ENCODE measurements at regions not wholly inside any gene's neighbourhood (a gene's known extent, or its start where the extent isn't known, plus 50 kb on each side); places are given as distances from the start of the nearest gene placed in this dataset.
"Not testable (repeated sequence)": the region's sequence is repeated elsewhere in the genome, so short reads cannot be mapped to it uniquely, and the experiment has no call there.

DNA sequence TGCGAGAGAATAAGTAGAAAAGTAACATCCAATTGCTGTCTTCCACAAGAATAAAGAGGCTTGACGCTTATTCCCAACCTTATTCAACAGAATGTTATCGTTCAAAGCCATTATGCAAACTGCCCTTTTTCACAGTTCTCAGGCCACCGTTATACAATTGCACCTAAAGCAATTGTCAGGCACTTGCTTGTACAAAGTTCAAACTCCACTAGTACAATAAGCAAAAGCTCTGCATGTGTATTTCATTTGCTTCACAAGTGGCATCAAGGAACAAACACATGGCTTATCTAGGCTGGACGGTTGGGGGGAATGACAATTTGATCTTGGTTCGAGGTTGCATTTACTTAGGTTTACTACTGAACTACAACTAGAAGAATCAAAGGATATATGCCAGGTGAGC, 815.6 kb downstream of the EFNB2 start:
- no peak for DNase-seq

DNA sequence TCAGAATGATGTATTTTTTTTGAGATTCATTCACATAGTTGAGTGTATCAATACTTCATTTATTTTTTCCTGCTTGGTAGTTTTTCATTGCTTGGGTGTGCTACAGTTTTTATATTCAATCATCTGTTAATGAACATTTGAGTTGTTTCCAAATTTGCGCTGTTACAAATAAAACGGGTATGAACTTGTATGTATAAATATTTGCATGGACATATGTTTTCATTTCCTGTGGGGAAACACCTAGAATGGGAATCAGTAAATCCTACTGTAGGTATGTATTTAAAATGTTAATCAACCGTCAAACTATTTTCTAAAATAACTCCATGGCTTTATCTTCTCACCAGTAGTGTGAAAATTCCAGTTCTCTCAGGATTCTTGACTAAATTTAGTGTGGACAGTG, 826.3 kb downstream of the EFNB2 start:
- no peak for DNase-seq

DNA sequence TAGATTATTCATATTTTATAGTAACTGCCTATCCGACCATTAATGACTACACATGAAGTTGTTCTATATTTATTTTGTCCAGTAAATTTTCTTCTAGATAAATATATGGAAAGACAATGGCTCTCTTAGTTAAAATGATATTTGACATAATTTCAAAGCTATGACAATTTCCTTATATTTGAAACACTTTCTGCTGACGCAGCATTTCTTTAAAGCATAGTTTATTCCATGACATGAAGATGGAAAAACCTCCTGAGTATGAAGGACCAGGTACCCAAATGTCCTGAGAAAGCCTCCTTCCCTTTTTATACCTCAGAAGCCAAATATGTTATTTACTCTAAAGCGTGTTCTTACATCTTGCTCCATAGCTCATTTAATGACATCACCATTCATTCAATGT, 831.6 kb downstream of the EFNB2 start:
- DNase-seq = no peak

DNA sequence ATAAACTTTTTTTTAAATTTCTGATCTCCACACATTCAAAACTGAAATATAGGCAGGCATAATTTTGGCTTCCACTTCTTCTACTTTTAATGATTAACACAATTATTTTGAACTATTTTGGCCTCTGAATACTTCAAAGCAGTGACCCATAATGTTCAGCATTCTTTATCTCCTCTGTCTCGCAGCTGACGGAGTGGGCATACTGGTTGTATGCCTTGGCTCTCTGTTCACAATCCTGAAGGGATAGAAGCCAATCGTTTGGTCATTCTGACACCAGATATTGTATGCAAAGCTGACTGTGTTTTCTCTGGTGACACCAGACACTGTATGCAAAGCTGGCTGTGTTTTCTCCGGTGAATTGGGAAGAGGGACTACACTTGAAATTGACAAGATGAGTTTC, 833.0 kb downstream of the EFNB2 start:
- no peak for DNase-seq

DNA sequence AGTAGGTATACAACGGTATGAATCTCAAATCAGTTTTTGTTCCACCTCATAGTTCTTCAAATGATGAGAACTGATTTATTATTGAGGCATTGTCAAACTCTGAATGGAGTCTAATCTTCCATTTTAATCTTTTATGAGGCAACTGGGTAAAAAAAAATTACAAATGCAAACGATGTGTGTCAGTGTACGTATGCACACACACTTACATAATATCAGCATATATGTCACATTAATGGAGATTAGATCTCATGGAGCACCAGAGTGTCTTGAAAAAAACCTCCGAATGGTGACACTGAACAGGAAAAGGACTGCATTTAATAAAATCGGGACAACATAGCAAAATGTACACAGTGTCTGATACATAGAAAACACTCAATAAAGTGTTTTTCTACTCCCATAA, 842.7 kb downstream of the EFNB2 start:
- DNase-seq = no peak

DNA sequence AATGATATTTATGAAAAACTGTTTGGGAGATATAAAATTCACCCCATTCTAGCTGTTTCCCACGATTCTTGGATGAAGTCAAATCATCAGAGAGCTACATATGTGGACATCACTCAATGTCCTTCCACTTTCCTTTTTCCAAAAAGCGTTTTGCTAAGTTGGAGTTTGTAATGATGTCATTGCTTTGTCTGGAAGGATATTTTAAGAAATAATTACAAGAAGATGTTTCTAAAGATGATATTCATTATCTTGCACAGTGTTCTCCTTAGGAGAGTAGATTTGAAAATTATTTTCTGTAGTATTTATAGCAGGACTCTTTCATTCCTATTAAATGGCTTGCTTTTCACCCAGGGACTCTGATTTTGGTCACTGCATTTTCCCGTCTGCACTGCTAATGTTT, 851.2 kb downstream of the EFNB2 start:
- DNase-seq = no peak

DNA sequence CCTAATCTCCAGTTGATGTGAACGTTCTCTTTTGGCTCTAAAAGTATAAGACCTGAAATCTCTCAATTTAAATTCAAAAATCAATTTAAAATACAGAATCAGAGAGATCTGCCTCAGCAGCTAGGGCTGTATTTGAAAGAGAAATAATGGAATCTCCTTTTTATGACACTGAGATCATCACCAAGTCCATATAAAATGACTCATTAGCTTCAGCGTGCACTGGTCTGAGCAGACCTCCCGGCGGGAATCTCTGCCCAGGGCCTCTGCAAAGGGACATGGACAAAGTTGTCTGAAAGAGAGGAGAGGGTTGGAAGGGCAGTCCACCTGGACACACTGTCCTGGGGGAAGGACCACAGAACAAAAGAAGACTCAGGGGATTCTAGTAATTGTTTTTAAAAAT, 855.6 kb downstream of the EFNB2 start:
- no peak for DNase-seq

DNA sequence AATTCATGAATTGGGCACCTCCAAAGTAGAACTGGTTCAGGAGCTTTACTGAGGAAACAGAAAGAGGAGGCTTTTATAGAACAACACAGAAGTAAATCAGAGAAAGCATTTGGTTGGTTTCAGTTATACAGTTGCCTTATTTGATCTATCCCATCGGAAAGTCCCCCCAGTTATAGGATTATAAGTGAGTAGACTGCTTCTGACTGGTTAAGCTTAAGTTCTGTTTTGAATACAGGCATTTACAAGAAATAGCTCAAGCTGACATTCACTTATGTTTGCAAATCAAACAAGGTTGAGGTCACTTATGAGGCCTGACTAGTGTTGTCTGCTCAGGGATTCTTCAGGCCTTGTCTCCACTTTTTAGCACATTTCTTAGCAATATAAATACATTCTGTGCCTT, 857.4 kb downstream of the EFNB2 start:
- no peak for DNase-seq

DNA sequence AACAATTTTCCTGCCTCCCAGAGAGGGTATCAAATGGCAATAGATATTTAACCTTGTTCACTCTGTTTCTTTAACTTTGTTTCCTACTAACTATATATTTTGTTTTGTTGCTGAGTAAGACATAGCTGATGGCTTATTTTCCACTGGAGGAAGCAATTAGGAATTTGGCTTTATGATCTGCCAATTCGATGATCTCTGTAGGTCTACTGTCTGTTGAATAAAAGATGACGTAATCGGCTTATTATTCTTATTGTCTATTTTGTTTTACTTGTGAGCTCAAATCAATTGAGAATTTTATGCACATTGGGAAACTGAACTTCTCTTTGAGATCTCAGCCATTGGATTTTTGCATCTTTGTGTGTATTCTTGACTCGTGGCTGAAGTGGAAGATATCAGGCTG, 862.6 kb downstream of the EFNB2 start:
- DNase-seq = no peak

DNA sequence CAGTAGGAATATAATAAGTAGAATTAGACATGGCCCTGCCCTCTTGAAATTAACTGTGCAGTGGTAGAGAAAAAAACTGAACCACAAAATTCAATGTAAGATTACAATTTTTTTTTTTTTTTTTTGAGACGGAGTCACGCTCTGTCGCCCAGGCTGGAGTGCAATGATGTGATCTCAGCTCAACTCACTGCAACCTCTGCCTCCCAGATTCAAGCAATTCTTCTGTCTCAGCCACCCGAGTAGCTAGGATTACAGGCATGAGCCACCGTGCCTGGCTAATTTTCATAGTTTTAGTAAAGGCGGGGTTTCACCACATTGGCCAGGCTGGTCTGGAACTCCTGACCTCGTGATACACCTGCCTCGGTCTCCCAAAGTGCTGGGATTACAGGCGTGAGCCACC, 864.3 kb downstream of the EFNB2 start:
- not testable (repeated sequence) for DNase-seq

DNA sequence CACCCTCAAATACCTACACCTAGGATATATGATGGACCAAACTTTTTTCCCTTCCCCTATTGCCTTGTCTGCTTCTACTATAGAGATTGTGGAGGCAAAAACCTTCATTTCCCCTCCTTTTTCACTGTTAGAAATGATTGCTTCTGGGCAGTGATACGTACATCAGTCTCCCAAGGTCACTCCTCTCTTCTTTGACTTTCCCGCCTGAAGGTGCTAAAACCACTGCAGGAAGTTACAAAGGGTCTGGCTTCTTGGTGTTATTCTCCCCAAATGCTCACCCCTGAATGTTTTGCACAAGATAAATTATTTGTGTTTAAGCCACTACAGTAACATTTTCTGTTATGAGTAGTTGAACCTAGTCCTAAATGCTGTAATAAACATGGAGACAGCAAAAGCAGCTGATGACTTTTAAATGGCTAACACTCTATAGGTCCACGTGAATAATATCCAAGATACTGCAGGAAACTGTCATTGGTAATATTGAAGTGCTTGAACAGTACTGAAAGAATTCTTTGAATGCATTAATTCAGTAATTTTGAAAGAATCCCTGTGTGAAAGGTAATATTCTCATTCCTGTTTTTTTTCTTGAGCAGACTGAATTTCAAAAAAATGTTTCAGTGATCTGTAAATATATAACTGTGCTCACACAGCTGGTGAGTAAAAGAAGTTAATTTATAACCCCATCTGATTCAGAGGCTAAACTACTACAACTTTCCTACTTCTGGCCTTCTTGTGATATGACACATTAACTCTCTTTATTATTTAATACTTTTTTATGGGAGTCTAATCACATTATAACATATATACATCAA, 865.1 kb downstream of the EFNB2 start:
- DNase-seq = no peak

DNA sequence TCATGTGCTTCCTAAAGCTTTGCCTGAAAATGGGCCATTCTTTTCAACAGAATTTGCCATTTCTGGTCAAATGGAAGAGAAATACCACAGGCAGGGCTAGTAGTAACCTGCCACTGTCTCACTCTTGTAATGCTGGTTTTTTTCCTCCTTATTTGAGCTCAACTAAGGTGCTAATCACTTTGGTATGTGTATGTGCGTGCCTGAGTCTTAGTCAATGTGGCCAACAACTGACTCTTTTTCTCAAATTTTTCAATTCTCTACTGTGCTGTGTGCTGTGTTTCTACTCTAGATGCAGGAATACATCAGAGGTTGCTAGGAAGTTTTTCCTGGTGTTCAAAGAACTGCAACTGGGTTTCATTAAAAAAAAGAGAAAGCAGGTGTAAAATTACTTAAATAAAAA, 870.2 kb downstream of the EFNB2 start:
- no peak for DNase-seq

DNA sequence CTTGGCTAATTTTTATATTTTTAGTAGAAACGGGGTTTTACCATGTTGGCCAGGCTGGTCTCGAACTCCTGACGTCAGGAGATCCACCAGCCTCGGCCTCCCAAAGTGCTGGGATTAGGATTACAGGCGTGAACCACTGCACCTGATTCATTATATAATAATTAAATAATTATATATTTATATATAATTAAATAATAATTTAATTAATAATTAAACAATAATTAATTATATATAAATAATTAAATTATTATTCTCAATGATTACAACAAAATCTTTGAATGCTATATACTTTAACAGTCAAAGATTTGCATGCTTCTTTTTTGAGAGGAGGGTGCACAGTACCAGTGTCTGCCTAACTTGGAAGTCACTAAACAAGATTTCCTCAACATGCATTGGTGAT, 872.3 kb downstream of the EFNB2 start:
- no peak for DNase-seq

DNA sequence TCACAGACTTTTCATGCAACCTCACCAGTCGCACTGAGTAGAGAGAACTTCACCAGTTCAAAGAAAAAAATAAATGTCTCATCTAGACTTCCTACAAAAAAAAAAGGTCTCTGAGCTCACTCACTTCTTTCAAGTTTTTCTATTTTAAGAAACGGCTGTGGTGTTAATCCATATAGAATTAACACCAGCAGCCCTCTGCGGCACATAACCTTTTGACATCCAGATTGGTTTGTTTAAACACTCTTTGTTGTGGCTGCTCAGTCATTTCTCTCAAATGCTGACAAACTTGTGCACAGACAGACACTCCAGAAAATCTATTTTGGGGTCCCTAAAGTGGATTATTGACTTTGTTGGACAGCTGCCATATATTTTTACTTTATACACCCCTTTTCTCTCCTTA, 874.9 kb downstream of the EFNB2 start:
- no peak for DNase-seq

DNA sequence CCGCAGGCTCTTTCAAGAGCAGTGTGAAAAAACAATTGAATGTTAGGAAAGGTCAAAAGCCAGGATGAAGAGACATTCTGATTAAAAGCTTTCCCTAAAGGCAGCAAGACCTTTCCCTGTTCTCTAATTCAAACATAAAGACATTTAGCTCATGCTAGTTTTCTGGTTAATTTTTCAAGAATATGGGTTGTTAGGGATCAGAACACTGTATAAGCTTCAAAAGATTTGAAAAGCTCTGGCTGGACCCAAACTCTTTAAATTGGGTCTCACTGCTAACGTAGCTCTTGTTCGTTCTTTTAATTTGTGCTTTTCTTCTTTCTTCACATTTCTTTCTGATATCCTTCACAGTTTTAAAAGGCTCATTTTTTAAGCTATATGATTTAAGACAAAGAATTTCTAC, 877.0 kb downstream of the EFNB2 start:
- no peak for DNase-seq

DNA sequence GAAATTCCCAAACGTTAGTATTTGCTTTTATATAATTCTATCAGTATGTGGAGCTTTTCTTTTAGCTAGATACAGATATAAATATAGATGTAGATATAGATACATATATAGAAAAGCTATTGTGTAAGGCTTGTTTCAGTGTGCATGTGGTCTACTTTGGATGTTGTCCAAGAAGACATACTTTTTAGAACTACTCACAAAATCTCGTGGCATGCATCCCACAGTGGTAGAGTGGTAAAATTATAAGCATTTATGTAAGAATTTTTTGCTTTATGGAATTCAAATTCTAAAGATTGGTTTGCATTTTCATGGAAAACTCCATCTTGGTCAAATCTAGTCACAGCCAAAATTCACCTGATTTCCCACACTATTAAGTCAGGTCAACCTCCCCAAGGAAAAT, 880.4 kb downstream of the EFNB2 start:
- no peak for DNase-seq

DNA sequence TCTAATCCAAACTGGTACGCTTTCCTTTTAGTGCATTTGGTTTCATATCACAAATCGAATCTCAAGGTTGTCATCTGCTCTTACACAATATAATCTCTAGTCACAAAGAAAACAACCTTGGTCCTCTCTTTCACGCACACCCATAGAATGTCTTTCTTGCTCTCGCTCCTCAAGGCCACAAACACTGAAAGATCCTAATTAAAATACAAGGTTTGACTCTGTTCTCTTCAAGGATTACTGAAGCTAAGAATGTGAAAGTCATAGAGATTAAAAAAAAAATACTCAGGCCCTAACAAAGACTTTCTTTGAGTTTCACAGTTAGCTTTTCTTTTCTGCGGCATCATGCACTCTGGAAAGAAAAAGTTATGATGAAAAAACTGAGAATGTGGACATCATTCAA, 891.5 kb downstream of the EFNB2 start:
- no peak for DNase-seq

DNA sequence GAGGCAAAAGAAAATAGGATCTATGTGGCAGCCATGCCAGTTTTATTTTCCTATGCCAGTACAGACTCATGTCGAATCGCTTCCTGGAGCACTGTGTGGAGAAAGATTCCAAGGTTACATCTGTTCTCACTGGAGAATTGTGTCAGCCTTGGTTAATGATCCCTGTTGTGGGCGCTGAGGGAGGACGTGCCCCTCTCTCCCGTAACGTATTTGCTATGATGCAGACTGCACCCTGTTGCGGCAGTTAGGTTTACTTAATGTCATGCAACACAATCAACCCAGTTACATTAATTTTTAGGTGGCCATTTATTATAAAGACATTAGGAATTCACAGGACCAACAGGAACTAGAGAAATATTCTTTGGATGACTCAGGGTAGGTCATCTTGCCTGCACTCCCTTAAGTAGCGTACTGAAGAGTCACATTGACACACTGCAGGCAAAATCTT, 892.9 kb downstream of the EFNB2 start:
- DNase-seq = no peak

DNA sequence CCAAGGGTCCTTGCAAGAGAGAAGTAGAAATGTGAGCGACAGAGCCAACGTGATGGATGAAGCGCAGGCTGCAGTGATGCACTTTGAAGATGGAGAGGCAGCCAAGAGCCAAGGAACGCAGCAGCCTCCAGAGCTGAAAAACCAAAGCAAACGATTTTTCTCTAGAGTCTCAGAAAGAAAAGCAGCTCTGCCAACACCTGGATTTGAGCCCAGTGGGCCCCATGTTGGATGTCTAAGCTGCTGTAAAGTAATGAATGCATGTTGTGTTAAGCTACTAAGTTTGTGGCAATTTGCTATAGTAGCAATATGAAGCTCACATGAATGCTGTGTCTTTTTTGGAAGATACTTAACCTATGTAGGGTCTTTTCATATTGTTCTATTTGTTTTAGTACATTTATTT, 894.3 kb downstream of the EFNB2 start:
- DNase-seq = no peak

DNA sequence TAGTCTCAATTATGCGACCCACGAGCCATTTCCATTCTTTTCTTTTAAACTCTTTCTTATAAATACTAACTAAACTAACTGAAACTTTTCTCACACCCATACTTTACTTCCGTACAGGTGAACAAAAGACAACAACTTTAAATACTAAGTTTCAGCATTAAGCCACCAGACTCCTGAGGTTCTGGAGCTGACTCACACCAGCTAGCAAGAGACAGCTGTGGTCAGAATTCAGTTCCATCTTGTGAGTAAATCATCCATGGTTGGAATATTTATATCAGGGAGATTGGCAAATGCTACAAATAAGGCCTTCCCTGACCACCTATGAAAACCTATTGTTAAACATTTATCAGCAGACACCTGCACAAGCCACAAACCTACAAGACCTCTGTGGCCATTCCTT, 897.0 kb downstream of the EFNB2 start:
- no peak for DNase-seq

DNA sequence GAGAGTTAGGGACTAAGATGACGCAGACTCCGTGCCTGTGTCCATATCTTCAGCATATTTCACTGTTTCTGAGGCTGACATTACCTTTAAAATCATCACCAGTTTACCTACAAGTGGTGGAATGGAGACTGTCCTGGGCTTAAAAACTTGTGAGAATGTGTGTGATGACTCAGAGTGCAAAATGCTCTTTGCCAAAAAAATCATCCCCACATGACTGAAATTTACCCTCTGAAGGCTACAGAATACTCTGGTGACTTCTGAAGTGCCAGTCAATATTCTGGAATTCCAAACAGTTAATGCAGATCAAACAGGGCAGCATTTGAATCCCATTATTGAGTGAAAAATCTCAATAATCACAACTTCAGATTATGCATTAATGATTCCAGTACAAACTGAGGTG, 901.4 kb downstream of the EFNB2 start:
- DNase-seq = no peak

DNA sequence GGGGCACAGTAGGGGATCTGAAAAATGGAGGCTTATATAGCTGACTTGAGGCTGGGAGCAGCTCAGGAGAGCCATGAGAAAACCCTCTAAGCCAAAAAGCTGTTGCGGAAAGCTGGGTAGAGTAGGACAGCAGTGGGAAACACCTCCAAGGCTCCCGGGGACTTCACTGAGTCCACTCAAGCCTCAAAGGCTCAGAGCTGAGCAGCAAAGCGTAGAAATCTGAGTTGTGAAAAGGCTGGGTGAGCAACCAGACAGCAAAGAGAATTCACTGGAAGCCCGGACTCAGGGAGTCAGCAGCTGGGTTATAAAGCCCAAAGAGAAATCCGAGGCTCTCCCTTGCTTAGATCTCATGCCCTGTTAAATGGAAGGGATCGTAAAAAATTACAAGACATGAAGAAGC, 905.0 kb downstream of the EFNB2 start:
- DNase-seq = no peak

DNA sequence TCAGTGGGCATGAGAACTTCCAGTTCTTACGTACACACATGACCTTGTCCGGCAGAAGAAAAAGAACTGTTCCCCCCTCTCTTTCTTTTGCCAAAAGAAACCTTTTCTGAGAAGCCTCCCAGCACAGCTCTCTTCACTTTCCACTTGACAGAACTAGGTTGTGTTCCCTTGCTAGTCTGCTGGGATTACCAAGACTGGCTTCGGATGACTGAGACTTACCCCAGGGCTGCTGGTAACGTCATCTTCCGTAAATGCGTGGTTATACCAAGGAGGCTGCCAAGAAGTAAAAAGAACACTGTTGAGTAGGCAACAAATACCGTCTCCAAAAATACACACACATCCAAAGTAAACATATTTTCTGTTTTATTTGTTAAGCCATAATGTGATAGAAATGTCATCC, 908.2 kb downstream of the EFNB2 start:
- DNase-seq = no peak

DNA sequence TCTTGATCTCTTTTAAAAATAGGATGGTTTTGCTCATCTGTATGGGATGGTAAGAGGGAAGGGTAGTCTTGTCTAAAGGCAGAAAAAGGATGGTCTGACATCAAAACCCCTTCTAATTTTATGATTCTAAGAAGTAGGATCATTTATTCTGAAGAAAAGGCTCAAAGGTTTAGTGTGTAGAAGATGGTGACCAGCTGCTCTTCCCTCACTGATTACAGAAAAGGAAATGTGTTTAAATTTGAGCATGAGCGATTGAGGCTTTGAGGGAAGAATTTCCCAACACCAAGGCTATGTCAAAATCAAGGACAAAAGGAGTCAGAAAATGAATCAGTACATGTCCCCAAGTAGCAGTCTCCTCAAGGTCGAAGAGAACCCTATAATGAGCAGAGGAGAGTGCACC, 909.8 kb downstream of the EFNB2 start:
- no peak for DNase-seq

All from right lung (tissue), 2 donors.